ENCODE measurements at regions not wholly inside any gene's neighbourhood (a gene's known extent, or its start where the extent isn't known, plus 50 kb on each side); places are given as distances from the start of the nearest gene placed in this dataset.

GRCh38 chr6:146878952-146879340 is 280.2 kb downstream of the ADGB start:
- no peak for TF ChIP-seq CTCF (IDR thresholded peaks at IDR 0.05)
- no peak for TF ChIP-seq POLR2A (IDR thresholded peaks at IDR 0.05)

Measured in ovary (tissue), 3 donors.